ENCODE measurements at regions not wholly inside any gene's neighbourhood (a gene's known extent, or its start where the extent isn't known, plus 50 kb on each side); places are given as distances from the start of the nearest gene placed in this dataset.

DNA sequence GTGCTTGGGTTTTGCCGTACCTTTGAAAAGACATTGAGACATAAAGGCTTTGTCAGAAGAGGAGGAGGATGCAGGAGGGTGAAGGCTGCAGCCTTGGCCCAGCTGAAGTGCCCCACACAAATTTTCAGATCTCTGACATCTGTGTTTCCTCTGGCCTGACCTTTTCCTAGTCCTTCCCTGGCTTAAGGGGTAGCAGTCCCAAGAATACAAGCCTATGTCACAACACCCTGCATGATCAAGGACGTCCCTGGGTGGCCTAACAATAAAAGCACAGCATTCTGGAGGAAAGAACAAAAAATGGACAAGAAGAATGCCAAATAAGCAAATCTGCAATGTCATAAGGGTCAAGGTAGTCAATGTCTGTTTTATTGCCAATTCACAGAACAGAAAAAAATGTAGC is 80.8 kb upstream of the FAM9C start:
- no peak for TF ChIP-seq CTCF (IDR thresholded peaks at IDR 0.05)
- no peak for TF ChIP-seq POLR2AphosphoS5 (IDR thresholded peaks at IDR 0.05; ENCODE audit: low read depth, low read length)
- TF ChIP-seq SIN3A (IDR thresholded peaks at IDR 0.05; ENCODE audit: borderline replicate concordance, insufficient read depth, low read depth, low read length), result no peak
